ENCODE measurements at regions not wholly inside any gene's neighbourhood (a gene's known extent, or its start where the extent isn't known, plus 50 kb on each side); places are given as distances from the start of the nearest gene placed in this dataset.

DNA sequence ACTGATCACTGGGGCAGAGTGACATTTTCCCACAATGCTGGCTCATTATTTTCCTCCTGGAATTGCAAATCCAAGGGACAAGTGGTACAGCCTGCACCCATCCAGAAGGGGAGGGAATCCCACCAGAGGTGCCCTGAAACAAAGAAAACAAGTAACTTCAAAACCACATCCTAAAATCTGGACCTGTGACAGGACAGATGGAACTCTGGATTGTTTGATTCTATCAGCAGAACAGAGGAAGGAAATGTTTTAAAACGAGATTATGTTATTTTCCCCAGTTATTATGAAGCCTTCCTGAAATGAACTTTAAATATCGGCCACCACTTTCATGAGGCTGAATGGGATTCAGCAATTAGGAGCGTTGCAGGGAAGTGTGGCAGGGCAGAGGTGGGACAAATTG, 62.2 kb upstream of the ECHDC3 start:
- no peak overlapping the region for H3K4me3 ChIP-seq (replicated peaks; ENCODE audit: low read depth, low read length)
- no peak for DNase-seq (ENCODE audit: extremely low read depth, insufficient read length)
- no peaks in the 10 kb centered on the region for H3K36me3 ChIP-seq (ENCODE audit: control insufficient read depth, insufficient read depth, low read length)
- no peak for TF ChIP-seq CTCF (IDR thresholded peaks at IDR 0.05; ENCODE audit: insufficient read depth, low read length, poor library complexity, severe bottlenecking)
- H3K27me3 ChIP-seq (replicated peaks; ENCODE audit: control insufficient read depth, insufficient read depth, low read length), result no peaks in the 10 kb centered on the region

GRCh38 chr10:11678074-11678793, 63.9 kb upstream of the ECHDC3 start:
- no peak for TF ChIP-seq CTCF (IDR thresholded peaks at IDR 0.05; ENCODE audit: insufficient read depth, low read length, poor library complexity, severe bottlenecking)
- peak; percentile 88 for DNase-seq (ENCODE audit: extremely low read depth, insufficient read length)
- no peaks in the 10 kb centered on the region for H3K27me3 ChIP-seq (replicated peaks; ENCODE audit: control insufficient read depth, insufficient read depth, low read length)
- no peaks in the 10 kb centered on the region for H3K36me3 ChIP-seq (ENCODE audit: control insufficient read depth, insufficient read depth, low read length)
- no peak overlapping the region for H3K4me3 ChIP-seq (replicated peaks; ENCODE audit: low read depth, low read length)

DNA sequence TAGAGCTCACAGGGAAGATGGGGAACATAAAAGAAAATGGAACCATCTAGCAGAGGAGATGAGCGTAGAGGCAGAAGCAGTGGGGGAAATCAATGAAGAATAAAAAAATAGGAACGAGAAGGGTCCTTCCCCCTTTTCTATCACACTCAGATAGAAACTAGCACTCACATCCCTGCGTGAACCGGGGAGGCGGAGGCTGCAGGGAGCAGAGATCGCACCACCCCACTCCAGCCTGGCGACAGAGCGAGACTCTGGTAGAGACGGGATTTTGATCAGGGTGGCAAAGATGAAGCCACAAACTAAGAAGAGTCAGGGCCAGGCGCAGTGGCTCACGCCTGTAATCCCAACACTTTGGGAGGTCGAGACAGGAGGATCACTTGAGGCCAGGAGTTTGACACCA, 64.7 kb upstream of the ECHDC3 start:
- no peaks in the 10 kb centered on the region for H3K36me3 ChIP-seq (ENCODE audit: control insufficient read depth, insufficient read depth, low read length)
- 0 out of 2 replicates have a peak overlapping the region, but pooled peaks have one; percentile 13 for H3K4me3 ChIP-seq (replicated peaks; ENCODE audit: low read depth, low read length)
- peak; percentile 68 for DNase-seq (ENCODE audit: extremely low read depth, insufficient read length)

GRCh38 chr10:11673346-11674280, 62.2 kb upstream of the USP6NL start:
- H3K36me3 ChIP-seq (ENCODE audit: control insufficient read depth, insufficient read depth, low read length), result no peaks in the 10 kb centered on the region
- no peaks in the 10 kb centered on the region for H3K27me3 ChIP-seq (replicated peaks; ENCODE audit: control insufficient read depth, insufficient read depth, low read length)
- no peak for TF ChIP-seq CTCF (IDR thresholded peaks at IDR 0.05; ENCODE audit: insufficient read depth, low read length, poor library complexity, severe bottlenecking)
- DNase-seq (ENCODE audit: extremely low read depth, insufficient read length), result no peak
- peak overlapping the region; percentile 6; the same call in 1 of the 2 replicates for H3K4me3 ChIP-seq (replicated peaks; ENCODE audit: low read depth, low read length)

More for the DNA sequence above, 64.7 kb upstream of the ECHDC3 start:
- H3K27me3 ChIP-seq (replicated peaks; ENCODE audit: control insufficient read depth, insufficient read depth, low read length), result no peaks in the 10 kb centered on the region
- no peak for TF ChIP-seq CTCF (IDR thresholded peaks at IDR 0.05; ENCODE audit: insufficient read depth, low read length, poor library complexity, severe bottlenecking)

- peak overlapping the region; percentile 22; the same call in 1 of the 2 replicates for H3K4me3 ChIP-seq (replicated peaks; ENCODE audit: low read depth, low read length)
- DNase-seq (ENCODE audit: extremely low read depth, insufficient read length), result no peak
- TF ChIP-seq CTCF (IDR thresholded peaks at IDR 0.05; ENCODE audit: insufficient read depth, low read length, poor library complexity, severe bottlenecking), result no peak
- H3K27me3 ChIP-seq (replicated peaks; ENCODE audit: control insufficient read depth, insufficient read depth, low read length), result no peaks in the 10 kb centered on the region
- no peaks in the 10 kb centered on the region for H3K36me3 ChIP-seq (ENCODE audit: control insufficient read depth, insufficient read depth, low read length)
Observed at GRCh38 chr10:11672836-11673235, 61.4 kb upstream of the USP6NL start.

Data from GM06990 (cell line).